ENCODE measurements at regions not wholly inside any gene's neighbourhood (a gene's known extent, or its start where the extent isn't known, plus 50 kb on each side); places are given as distances from the start of the nearest gene placed in this dataset.

- DNase-seq, result no peak
These were observed 496.3 kb downstream of the CDH26 start for GRCh38 chr20:60454491-60454890.

- DNase-seq, result no peak
These were observed 497.0 kb downstream of the CDH26 start for GRCh38 chr20:60455272-60455671.

GRCh38 chr20:60459212-60459611 lies 501.0 kb downstream of the CDH26 start:
- DNase-seq, result no peak

GRCh38 chr20:60461993-60462392 lies 503.8 kb downstream of the CDH26 start:
- DNase-seq, result no peak

- no peak for DNase-seq
These were observed 505.6 kb downstream of the CDH26 start for GRCh38 chr20:60463798-60464197.

GRCh38 chr20:60465439-60465838 lies 507.2 kb downstream of the CDH26 start:
- no peak for DNase-seq

GRCh38 chr20:60465993-60466686 lies 507.9 kb downstream of the CDH26 start:
- no peak for DNase-seq

GRCh38 chr20:60466687-60467022 lies 508.4 kb downstream of the CDH26 start:
- no peak for DNase-seq

- no peak for DNase-seq
These were observed 508.9 kb downstream of the CDH26 start for GRCh38 chr20:60467078-60467477.

GRCh38 chr20:60467771-60468170 lies 509.5 kb downstream of the CDH26 start:
- DNase-seq, result no peak

GRCh38 chr20:60469829-60470228 lies 511.6 kb downstream of the CDH26 start:
- no peak for DNase-seq

- DNase-seq, result no peak
These were observed 512.1 kb downstream of the CDH26 start for GRCh38 chr20:60470366-60470765.

- DNase-seq, result peak; percentile 0
These were observed 515.0 kb downstream of the CDH26 start for GRCh38 chr20:60473211-60473610.

GRCh38 chr20:60474385-60474910 lies 516.2 kb downstream of the CDH26 start:
- no peak for DNase-seq

GRCh38 chr20:60476045-60476444 lies 517.8 kb downstream of the CDH26 start:
- no peak for DNase-seq

- peak; percentile 4 for DNase-seq
These were observed 519.7 kb downstream of the CDH26 start for GRCh38 chr20:60477958-60478357.

- DNase-seq, result no peak
These were observed 520.3 kb downstream of the CDH26 start for GRCh38 chr20:60478533-60478932.

GRCh38 chr20:60480950-60481742 lies 522.9 kb downstream of the CDH26 start:
- DNase-seq, result no peak

- no peak for DNase-seq
These were observed 523.5 kb downstream of the CDH26 start for GRCh38 chr20:60481743-60482133.

- no peak for DNase-seq
These were observed 524.2 kb downstream of the CDH26 start for GRCh38 chr20:60482221-60483008.

- DNase-seq, result no peak
These were observed 525.1 kb downstream of the CDH26 start for GRCh38 chr20:60483371-60483770.

GRCh38 chr20:60484316-60484715 lies 526.1 kb downstream of the CDH26 start:
- DNase-seq, result no peak

GRCh38 chr20:60485012-60485760 lies 527.0 kb downstream of the CDH26 start:
- no peak for DNase-seq

Data from midbrain (tissue), 1 donor.